Common myeloid progenitor, CD34-positive (primary cell): ENCODE measurements at regions not wholly inside any gene's neighbourhood (a gene's known extent, or its start where the extent isn't known, plus 50 kb on each side); places are given as distances from the start of the nearest gene placed in this dataset.
A peak's percentile ranks its signal among the peaks of the same experiment; 100 is the strongest.

Experiments
- CTCF ChIA-PET: fragments of 350-600 bp; sonication (Branson Sonifier 250); formaldehyde crosslinking; loops from one replicate; lab custom pipeline; 2021; ENCODE audit warnings: antibody characterized with exemption; lab: Charles Lee
- POLR2A ChIA-PET: fragments of 350-600 bp; sonication (Branson Sonifier 250); formaldehyde crosslinking; loops from one replicate; lab custom pipeline; 2021; ENCODE audit warnings: antibody characterized with exemption; lab: Charles Lee
- DNase-seq, 3 donors: peaks; one replicate each; pipeline versions ENCODE4 v3.0.0 to v3.0.0-alpha.2; 2013
- H3K27ac ChIP-seq, 2 experiments: 1 replicate in 1 of 2; 2 replicates in 1 of 2; pipeline ENCODE4 v1.7.0; 2013; ENCODE audit warnings: inconsistent platforms in 2 of 2, low read length in 2 of 2, mild to moderate bottlenecking in 2 of 2, low read depth in 1 of 2, moderate library complexity in 1 of 2; ENCODE audit not compliant: severe bottlenecking in 2 of 2, insufficient read depth in 1 of 2, poor library complexity in 1 of 2
- H3K27me3 ChIP-seq, 5 experiments: replicated peaks in 2 of 5; 1 replicate in 3 of 5; 2 replicates in 2 of 5; pipeline versions ENCODE4 v1.6.1 to v1.7.0; 2013; ENCODE audit warnings: low read length in 4 of 5, mild to moderate bottlenecking in 2 of 5, moderate library complexity in 2 of 5, inconsistent platforms in 1 of 5; ENCODE audit not compliant: insufficient read depth in 5 of 5, control insufficient read depth in 4 of 5
- H3K36me3 ChIP-seq, 4 experiments: 1 replicate in 2 of 4; 2 replicates in 2 of 4; pipeline versions ENCODE4 v1.6.1 to v1.7.0; 2013; ENCODE audit warnings: low read length in 3 of 4, control low read depth in 1 of 4, mild to moderate bottlenecking in 1 of 4; ENCODE audit not compliant: control insufficient read depth in 4 of 4, insufficient read depth in 4 of 4
- H3K4me1 ChIP-seq, 4 experiments: 1 replicate in 3 of 4; 2 replicates in 1 of 4; pipeline versions ENCODE4 v1.6.1 to v1.7.1; 2013; ENCODE audit warnings: low read length in 3 of 4, mild to moderate bottlenecking in 3 of 4, control low read depth in 1 of 4, inconsistent platforms in 1 of 4, moderate library complexity in 1 of 4; ENCODE audit not compliant: control insufficient read depth in 4 of 4, insufficient read depth in 4 of 4; ENCODE audit errors: control extremely low read depth in 1 of 4
- H3K4me3 ChIP-seq, 7 experiments: 1 replicate in 4 of 7; 2 replicates in 3 of 7; pipeline versions ENCODE4 v1.5.1 to v1.7.0; 2013; ENCODE audit warnings: mild to moderate bottlenecking in 7 of 7, low read length in 6 of 7, moderate library complexity in 6 of 7, inconsistent platforms in 2 of 7, low read depth in 2 of 7, control low read depth in 1 of 7; ENCODE audit not compliant: insufficient read depth in 4 of 7, control insufficient read depth in 1 of 7; ENCODE audit errors: extremely low read depth in 1 of 7
- H3K9me3 ChIP-seq, 5 experiments: 1 replicate in 4 of 5; 2 replicates in 1 of 5; pipeline versions ENCODE4 v1.6.1 to v1.7.1; 2013; ENCODE audit warnings: low read length in 4 of 5, mild to moderate bottlenecking in 2 of 5, inconsistent platforms in 1 of 5, low read depth in 1 of 5, moderate library complexity in 1 of 5; ENCODE audit not compliant: control insufficient read depth in 4 of 5, insufficient read depth in 2 of 5; ENCODE audit errors: control extremely low read depth in 1 of 5
- WGBS: methylation state at CpG from one replicate; pipeline ENCODE4 v1.1.5; 2013; ENCODE audit not compliant: insufficient coverage; 5-methylcytosine and 5-hydroxymethylcytosine counted together

GRCh38 chr13:40178130-40178529 is 488.3 kb downstream of the FOXO1 start:
- H3K27ac ChIP-seq = no peak overlapping the region
- H3K27me3 ChIP-seq = no peaks in the 10 kb centered on the region
- H3K36me3 ChIP-seq = no peaks in the 10 kb centered on the region
- H3K9me3 ChIP-seq = no peaks in the 10 kb centered on the region
- 89% methylated on average over 4 of the region's 5 CpGs for WGBS
- H3K4me3 ChIP-seq = no peak overlapping the region
- no peaks in the 10 kb centered on the region for H3K4me1 ChIP-seq
- CTCF ChIA-PET = no interaction called here
- no peak for DNase-seq
- POLR2A ChIA-PET = no interaction called here

GRCh38 chr13:40179445-40180281 is 486.8 kb downstream of the FOXO1 start:
- Histone ChIP-seq H3K4me3 (no peak overlapping the region), H3K9me3 (no peaks in the 10 kb centered on the region), H3K27me3 (no peaks in the 10 kb centered on the region), H3K27ac (no peak overlapping the region), H3K36me3 (no peaks in the 10 kb centered on the region), H3K4me1 (no peaks in the 10 kb centered on the region)
- 83% methylated on average over 1 of the region's 3 CpGs for WGBS
- CTCF ChIA-PET = no interaction called here
- POLR2A ChIA-PET = interaction anchor here (0.5 kb wide), 1 partner anchor 169 kb away, joined by 3 read pairs; no protein-coding TSS in a partner anchor
- no peak for DNase-seq

GRCh38 chr13:40180776-40181175 is 485.7 kb downstream of the FOXO1 start:
- WGBS = 100% methylated on average over 1 of the region's 1 CpG
- H3K27me3 ChIP-seq = no peaks in the 10 kb centered on the region
- ChIA-PET POLR2A (interaction anchor here (0.6 to 0.7 kb wide), 2 partner anchors 50 to 118 kb away, joined by 3 to 4 read pairs; no protein-coding TSS in a partner anchor), CTCF (interaction anchor here (1.1 to 1.5 kb wide), 2 partner anchors 10 to 14 kb away, joined by 3 to 4 read pairs; no protein-coding TSS in a partner anchor)
- H3K4me3 ChIP-seq = no peak overlapping the region
- H3K9me3 ChIP-seq = no peaks in the 10 kb centered on the region
- no peaks in the 10 kb centered on the region for H3K4me1 ChIP-seq
- no peak for DNase-seq
- no peaks in the 10 kb centered on the region for H3K36me3 ChIP-seq
- no peak overlapping the region for H3K27ac ChIP-seq

- ChIA-PET CTCF (interaction anchor here (1.1 to 1.5 kb wide), 2 partner anchors 9 to 13 kb away, joined by 3 to 4 read pairs; no protein-coding TSS in a partner anchor), POLR2A (interaction anchor here (0.7 to 1.1 kb wide), 2 partner anchors 31 to 50 kb away, joined by 3 read pairs; no protein-coding TSS in a partner anchor)
- no peaks in the 10 kb centered on the region for H3K36me3 ChIP-seq
- H3K9me3 ChIP-seq = no peaks in the 10 kb centered on the region
- WGBS = 100% methylated on average over 4 of the region's 4 CpGs
- H3K27ac ChIP-seq = no peak overlapping the region
- DNase-seq = peak; percentile 5 to 63 (median 44)
- no peaks in the 10 kb centered on the region for H3K4me1 ChIP-seq
- H3K27me3 ChIP-seq = no peaks in the 10 kb centered on the region
- no peak overlapping the region for H3K4me3 ChIP-seq
These were observed 485.1 kb downstream of the FOXO1 start for GRCh38 chr13:40181203-40181845.

GRCh38 chr13:40182591-40182990 is 483.9 kb downstream of the FOXO1 start:
- Histone ChIP-seq H3K27me3 (no peaks in the 10 kb centered on the region), H3K36me3 (no peaks in the 10 kb centered on the region), H3K27ac (no peak overlapping the region), H3K4me3 (no peak overlapping the region), H3K9me3 (no peaks in the 10 kb centered on the region), H3K4me1 (no peaks in the 10 kb centered on the region)
- ChIA-PET CTCF (interaction anchor here (1.6 kb wide), 1 partner anchor 13 kb away, joined by 3 read pairs; no protein-coding TSS in a partner anchor), POLR2A (no interaction called here)
- no peak for DNase-seq
- no CpG with 5 or more reads among the region's 2 CpGs for WGBS

GRCh38 chr13:40185414-40185813 is 481.0 kb downstream of the FOXO1 start:
- no peak for DNase-seq
- Histone ChIP-seq H3K4me3 (no peak overlapping the region), H3K9me3 (no peaks in the 10 kb centered on the region), H3K36me3 (no peaks in the 10 kb centered on the region), H3K27ac (no peak overlapping the region), H3K27me3 (no peaks in the 10 kb centered on the region), H3K4me1 (peaks cover under 1 to 3% (median 2%) of the 10 kb centered on the region in 4 experiments)
- WGBS = 25% methylated on average over 2 of the region's 2 CpGs
- CTCF ChIA-PET = interaction anchor here (1.6 kb wide), 1 partner anchor 496 kb away, joined by 3 read pairs; no protein-coding TSS in a partner anchor
- POLR2A ChIA-PET = no interaction called here
